Neural cell (in vitro differentiated cells): ENCODE measurements at regions not wholly inside any gene's neighbourhood (a gene's known extent, or its start where the extent isn't known, plus 50 kb on each side); places are given as distances from the start of the nearest gene placed in this dataset.

ENCODE experiments used
- EP300 ChIP-seq: fragments of 450-650 bp; conservative IDR thresholded peaks from 2 replicates; pipeline ENCODE4 v1.6.1; 2014; ENCODE audit warnings: antibody characterized with exemption, mild to moderate bottlenecking, moderate library complexity; ENCODE audit not compliant: poor library complexity, severe bottlenecking
- EZH2 ChIP-seq: fragments of 200-600, 300-800 bp; shearing (Covaris generic), sonication (generic); IDR thresholded peaks from 2 replicates; pipeline ENCODE4 v1.6.1; 2014; ENCODE audit warnings: antibody characterized with exemption, low read length, borderline replicate concordance, mild to moderate bottlenecking; ENCODE audit not compliant: insufficient read depth, poor library complexity, severe bottlenecking
- MXI1 ChIP-seq: fragments of 450-650 bp; conservative IDR thresholded peaks from 2 replicates; pipeline ENCODE4 v1.6.1; 2014; ENCODE audit warnings: antibody characterized with exemption, mild to moderate bottlenecking; ENCODE audit not compliant: poor library complexity, severe bottlenecking
- RAD21 ChIP-seq: fragments of 450-650 bp; conservative IDR thresholded peaks from 2 replicates; pipeline ENCODE4 v1.6.1; 2014; ENCODE audit warnings: antibody characterized with exemption, mild to moderate bottlenecking, moderate library complexity
- REST ChIP-seq: IDR thresholded peaks from 2 replicates; pipeline ENCODE4 v1.6.1; 2012; ENCODE audit warnings: borderline replicate concordance
- SMC3 ChIP-seq: fragments of 450-650 bp; conservative IDR thresholded peaks from 2 replicates; pipeline ENCODE4 v1.6.1; 2014; ENCODE audit warnings: antibody characterized with exemption, mild to moderate bottlenecking, moderate library complexity; ENCODE audit not compliant: poor library complexity
- TF ChIP-seq, protein P1 (sequence below): fragments of 450-650 bp; IDR thresholded peaks from 2 replicates; pipeline ENCODE4 v1.5.1; 2014; ENCODE audit warnings: antibody characterized with exemption, mild to moderate bottlenecking, moderate library complexity; ENCODE audit not compliant: poor library complexity, severe bottlenecking

DNA sequence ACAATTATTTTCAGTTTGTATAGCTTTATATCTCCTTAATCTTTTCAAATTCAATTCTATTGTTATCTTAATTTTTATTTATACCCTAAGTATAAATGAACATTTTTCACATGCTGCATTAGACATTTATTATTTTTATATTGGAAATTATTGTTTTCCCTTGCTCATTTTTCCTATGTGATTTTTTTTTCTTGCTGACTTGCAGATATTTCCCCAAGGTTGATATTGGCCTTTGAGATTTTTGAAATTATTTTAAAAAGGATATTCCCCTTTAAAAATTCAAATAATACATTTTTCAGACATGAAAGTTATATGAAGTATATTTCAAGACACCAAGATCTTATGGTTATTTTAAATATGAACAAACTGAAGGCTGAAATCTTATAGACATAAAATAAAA is 234.2 kb downstream of the TRIM36 start:
- TF ChIP-seq REST (no peak), EZH2 (no peak), SMC3 (no peak), EP300 (no peak), MXI1 (no peak), RAD21 (no peak)
- TF ChIP-seq, protein P1, sequence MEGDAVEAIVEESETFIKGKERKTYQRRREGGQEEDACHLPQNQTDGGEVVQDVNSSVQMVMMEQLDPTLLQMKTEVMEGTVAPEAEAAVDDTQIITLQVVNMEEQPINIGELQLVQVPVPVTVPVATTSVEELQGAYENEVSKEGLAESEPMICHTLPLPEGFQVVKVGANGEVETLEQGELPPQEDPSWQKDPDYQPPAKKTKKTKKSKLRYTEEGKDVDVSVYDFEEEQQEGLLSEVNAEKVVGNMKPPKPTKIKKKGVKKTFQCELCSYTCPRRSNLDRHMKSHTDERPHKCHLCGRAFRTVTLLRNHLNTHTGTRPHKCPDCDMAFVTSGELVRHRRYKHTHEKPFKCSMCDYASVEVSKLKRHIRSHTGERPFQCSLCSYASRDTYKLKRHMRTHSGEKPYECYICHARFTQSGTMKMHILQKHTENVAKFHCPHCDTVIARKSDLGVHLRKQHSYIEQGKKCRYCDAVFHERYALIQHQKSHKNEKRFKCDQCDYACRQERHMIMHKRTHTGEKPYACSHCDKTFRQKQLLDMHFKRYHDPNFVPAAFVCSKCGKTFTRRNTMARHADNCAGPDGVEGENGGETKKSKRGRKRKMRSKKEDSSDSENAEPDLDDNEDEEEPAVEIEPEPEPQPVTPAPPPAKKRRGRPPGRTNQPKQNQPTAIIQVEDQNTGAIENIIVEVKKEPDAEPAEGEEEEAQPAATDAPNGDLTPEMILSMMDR: no peak
